SK-N-SH treated with all-trans-retinoic acid at 6 μM for 48 hours (cell line): ENCODE measurements at regions not wholly inside any gene's neighbourhood (a gene's known extent, or its start where the extent isn't known, plus 50 kb on each side); places are given as distances from the start of the nearest gene placed in this dataset.

Experiments used
- ATAC-seq: fragments of 200-7000 bp; cut with Tn5 transposase; 3 replicates; pipeline ENCODE4 v1.9.1; 2020; ENCODE audit warnings: mild to moderate bottlenecking, moderate library complexity
- CSDC2 ChIP-seq: fragments of 250-450 bp; sonication (Bioruptor Pico); IDR thresholded peaks from 2 replicates; pipeline ENCODE4 v1.5.0; 2020; ENCODE audit warnings: mild to moderate bottlenecking, moderate library complexity
- ESRRG ChIP-seq: fragments of 250-450 bp; sonication (Bioruptor Pico); IDR thresholded peaks from 2 replicates; pipeline ENCODE4 v1.6.1; 2021; ENCODE audit warnings: mild to moderate bottlenecking
- GLIS3 ChIP-seq: fragments of 250-450 bp; sonication (Bioruptor Pico); IDR thresholded peaks from 2 replicates; pipeline ENCODE4 v1.5.0; 2020; ENCODE audit warnings: mild to moderate bottlenecking, moderate library complexity
- PPARA ChIP-seq: fragments of 250-450 bp; sonication (Bioruptor Pico); IDR thresholded peaks from 2 replicates; pipeline ENCODE4 v1.5.0; 2020; ENCODE audit warnings: mild to moderate bottlenecking, borderline replicate concordance
- SNAI2 ChIP-seq: fragments of 250-450 bp; sonication (Bioruptor Pico); IDR thresholded peaks from 2 replicates; pipeline ENCODE4 v1.5.0; 2020; ENCODE audit warnings: mild to moderate bottlenecking, moderate library complexity
- ZC3H10 ChIP-seq: fragments of 250-450 bp; sonication (Bioruptor Pico); IDR thresholded peaks from 2 replicates; pipeline ENCODE4 v1.5.1; 2021; ENCODE audit warnings: mild to moderate bottlenecking, moderate library complexity
- ZFP3 ChIP-seq: fragments of 250-450 bp; sonication (Bioruptor Pico); IDR thresholded peaks from 2 replicates; pipeline ENCODE4 v1.5.0; 2020; ENCODE audit warnings: mild to moderate bottlenecking, moderate library complexity
- ZNF565 ChIP-seq: fragments of 450-650 bp; formaldehyde crosslinking; conservative IDR thresholded peaks from 2 replicates; pipeline ENCODE4 v1.5.0; 2020; ENCODE audit warnings: low read depth, mild to moderate bottlenecking, moderate library complexity
- ZNF8 ChIP-seq: fragments of 450-650 bp; formaldehyde crosslinking; IDR thresholded peaks from 2 replicates; pipeline ENCODE4 v1.5.0; 2020; ENCODE audit warnings: mild to moderate bottlenecking, moderate library complexity
- TF ChIP-seq, protein P1 (sequence below): fragments of 250-450 bp; sonication (Bioruptor Pico); IDR thresholded peaks from 2 replicates; pipeline ENCODE4 v1.8.0; 2021; ENCODE audit warnings: low read depth, mild to moderate bottlenecking, moderate library complexity, borderline replicate concordance
- TF ChIP-seq, protein P2 (sequence below): fragments of 250-450 bp; sonication (Bioruptor Pico); IDR thresholded peaks from 2 replicates; pipeline ENCODE4 v1.5.1; 2020; ENCODE audit warnings: low read depth, mild to moderate bottlenecking, moderate library complexity
- TF ChIP-seq, protein P3 (sequence below): fragments of 250-450 bp; sonication (Bioruptor Pico); IDR thresholded peaks from 2 replicates; pipeline ENCODE4 v1.5.1; 2021; ENCODE audit warnings: mild to moderate bottlenecking, moderate library complexity
- TF ChIP-seq, protein P4 (sequence below): fragments of 250-450 bp; sonication (Bioruptor Pico); IDR thresholded peaks from 2 replicates; pipeline ENCODE4 v1.5.0; 2020; ENCODE audit warnings: mild to moderate bottlenecking, moderate library complexity

DNA sequence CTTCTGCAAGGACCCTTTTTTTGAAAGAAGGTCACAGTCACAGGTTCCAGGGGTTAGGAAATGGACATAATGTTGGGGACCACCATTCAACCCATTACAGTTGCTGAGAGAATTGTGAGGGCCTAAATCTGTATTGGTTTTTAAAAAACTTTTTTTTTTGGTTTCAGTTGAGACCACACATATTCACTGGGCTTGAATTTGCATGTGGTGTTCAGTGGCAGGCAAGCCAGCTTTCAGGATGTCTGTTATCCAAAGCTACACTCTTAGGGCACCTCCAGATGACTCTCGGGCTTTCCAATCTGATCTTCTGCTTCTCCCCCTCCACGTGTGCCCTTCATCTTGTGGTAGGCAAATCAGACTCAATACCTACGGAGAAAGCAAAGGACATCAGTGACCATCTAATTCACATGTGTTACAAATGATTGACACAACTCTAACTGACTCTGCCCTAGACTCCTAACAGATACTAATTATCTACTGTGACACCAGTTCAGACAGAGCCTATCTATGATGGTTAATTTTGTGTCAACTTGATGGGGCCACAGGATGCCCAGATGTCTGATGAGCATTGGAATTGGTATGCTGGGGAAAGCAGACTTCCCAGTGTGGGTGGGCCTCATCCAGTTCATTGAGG lies 93.3 kb upstream of the ELMO1 start (continued):
- no peak for TF ChIP-seq ESRRG (CRISPR knock-in tag)
- TF ChIP-seq ZFP3 (CRISPR knock-in tag): no peak
- TF ChIP-seq ZNF8 (CRISPR knock-in tag): no peak
- TF ChIP-seq, protein P1, sequence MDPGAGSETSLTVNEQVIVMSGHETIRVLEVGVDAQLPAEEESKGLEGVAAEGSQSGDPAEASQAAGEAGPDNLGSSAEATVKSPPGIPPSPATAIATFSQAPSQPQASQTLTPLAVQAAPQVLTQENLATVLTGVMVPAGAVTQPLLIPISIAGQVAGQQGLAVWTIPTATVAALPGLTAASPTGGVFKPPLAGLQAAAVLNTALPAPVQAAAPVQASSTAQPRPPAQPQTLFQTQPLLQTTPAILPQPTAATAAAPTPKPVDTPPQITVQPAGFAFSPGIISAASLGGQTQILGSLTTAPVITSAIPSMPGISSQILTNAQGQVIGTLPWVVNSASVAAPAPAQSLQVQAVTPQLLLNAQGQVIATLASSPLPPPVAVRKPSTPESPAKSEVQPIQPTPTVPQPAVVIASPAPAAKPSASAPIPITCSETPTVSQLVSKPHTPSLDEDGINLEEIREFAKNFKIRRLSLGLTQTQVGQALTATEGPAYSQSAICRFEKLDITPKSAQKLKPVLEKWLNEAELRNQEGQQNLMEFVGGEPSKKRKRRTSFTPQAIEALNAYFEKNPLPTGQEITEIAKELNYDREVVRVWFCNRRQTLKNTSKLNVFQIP (CRISPR knock-in tag): no peak
- TF ChIP-seq, protein P2, sequence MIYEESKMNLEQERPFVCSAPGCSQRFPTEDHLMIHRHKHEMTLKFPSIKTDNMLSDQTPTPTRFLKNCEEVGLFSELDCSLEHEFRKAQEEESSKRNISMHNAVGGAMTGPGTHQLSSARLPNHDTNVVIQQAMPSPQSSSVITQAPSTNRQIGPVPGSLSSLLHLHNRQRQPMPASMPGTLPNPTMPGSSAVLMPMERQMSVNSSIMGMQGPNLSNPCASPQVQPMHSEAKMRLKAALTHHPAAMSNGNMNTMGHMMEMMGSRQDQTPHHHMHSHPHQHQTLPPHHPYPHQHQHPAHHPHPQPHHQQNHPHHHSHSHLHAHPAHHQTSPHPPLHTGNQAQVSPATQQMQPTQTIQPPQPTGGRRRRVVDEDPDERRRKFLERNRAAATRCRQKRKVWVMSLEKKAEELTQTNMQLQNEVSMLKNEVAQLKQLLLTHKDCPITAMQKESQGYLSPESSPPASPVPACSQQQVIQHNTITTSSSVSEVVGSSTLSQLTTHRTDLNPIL (CRISPR knock-in tag): no peak
- TF ChIP-seq ZNF565 (CRISPR knock-in tag): no peak
- TF ChIP-seq, all 23 proteins: peak for 0

DNA sequence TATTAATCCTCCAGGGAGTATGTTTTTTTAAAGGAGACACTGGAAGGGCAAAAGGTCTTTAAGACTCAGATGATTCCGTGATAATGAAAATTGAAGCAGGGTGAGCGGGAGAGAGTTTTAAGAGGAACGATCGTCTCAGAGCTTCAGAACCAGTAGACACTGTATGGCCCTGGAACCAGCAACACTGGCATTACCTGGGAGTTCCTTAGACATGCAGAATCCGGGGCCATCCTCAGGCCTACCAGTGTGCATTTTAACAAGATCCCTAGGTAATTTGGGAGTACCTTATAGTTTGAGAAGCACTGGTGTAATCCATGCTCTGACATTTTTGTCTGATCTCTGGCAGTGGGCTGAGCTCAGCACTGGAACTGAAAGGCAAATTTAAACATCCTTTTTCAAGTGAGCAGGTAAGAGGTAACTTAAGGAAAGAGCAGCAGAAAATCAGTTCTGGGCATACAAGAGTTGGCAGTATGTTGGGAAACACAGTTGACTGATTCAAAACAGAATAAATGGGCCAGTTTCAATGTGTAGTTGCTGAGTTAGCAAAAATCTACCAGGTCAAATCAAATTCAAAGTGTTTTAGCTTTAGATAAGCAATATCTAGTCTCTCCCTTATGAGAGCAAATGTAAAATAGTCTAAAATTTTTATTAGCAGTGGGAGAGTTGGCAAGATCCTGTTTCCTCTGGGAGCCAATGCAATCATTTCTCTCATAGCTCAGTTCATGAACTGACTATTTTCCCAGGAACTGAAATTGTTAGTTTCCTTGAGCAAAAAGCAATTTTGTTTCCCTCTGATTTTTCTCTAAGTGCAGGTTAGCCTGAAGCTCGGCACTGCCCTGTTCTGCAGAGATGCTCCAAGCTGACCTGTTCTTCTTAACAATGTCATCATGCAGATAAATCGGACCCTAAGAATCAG lies 97.2 kb upstream of the ELMO1 start:
- TF ChIP-seq CSDC2 (CRISPR knock-in tag): no peak
- TF ChIP-seq SNAI2 (CRISPR knock-in tag): no peak
- ATAC-seq: no peak

DNA sequence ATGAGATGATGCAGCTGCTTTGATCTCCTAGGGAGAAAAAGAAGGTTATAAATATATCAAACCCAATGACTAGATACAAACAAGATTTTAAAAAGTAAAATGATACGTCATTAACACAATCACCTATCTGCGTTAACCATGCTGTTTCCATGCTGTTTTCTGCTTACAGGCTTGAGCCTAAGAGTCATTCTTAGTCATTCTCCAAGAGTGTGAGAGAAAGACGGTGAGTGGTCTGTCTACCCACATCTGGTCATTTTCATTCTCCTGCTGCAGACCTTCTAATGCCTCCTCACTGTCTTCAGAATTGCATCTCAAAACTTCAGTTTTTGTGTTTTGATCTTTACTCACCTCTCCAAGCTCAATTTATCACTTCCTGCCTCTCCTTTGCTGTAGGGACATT lies 98.0 kb upstream of the ELMO1 start:
- no peak for TF ChIP-seq PPARA (CRISPR knock-in tag)
- TF ChIP-seq GLIS3 (CRISPR knock-in tag): no peak
- no peak for TF ChIP-seq ZC3H10 (CRISPR knock-in tag)
- no peak for TF ChIP-seq CSDC2 (CRISPR knock-in tag)
- no peak for ATAC-seq

DNA sequence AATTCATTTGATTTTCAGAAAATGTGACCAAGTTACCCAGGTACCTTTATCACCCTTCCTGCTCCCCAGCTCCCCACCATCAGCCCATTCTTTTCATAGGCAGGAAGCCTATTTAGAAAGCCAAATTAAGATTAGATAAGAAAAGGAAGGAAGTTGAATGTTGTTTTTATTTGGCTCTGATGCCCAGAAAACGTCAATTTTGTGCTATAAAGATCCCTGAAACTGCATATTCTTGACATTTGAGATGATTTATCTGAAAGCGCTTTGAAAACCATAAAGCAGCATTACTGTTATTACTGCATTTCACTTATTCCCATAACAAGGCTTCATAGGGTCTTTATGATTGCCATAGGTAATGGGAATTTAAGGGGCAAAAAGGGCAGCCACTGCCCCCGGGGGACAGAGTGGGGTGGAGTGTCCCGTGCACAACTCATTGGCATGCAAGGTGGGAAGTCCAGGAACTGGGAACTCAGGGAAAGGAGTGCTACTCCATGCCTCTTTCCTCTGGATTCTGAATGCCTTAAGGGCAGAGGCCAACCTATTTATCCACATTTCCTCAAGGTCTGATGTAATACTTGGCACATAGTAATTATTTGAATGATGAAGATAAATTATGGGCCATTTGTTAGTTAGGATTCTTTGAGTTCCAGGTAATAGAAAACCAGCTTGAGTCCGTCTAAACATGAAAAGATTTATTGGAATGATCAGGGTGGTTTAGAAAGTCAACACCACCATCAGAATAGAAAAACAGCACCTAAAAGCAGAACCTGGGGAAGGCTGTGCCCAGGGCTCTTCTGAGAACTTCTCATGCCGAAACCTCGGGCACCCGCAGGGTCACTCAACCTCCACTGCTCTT lies 100.6 kb upstream of the ELMO1 start:
- ATAC-seq: no peak
- TF ChIP-seq ZNF565 (CRISPR knock-in tag): no peak
- no peak for TF ChIP-seq CSDC2 (CRISPR knock-in tag)
- TF ChIP-seq, protein P3, sequence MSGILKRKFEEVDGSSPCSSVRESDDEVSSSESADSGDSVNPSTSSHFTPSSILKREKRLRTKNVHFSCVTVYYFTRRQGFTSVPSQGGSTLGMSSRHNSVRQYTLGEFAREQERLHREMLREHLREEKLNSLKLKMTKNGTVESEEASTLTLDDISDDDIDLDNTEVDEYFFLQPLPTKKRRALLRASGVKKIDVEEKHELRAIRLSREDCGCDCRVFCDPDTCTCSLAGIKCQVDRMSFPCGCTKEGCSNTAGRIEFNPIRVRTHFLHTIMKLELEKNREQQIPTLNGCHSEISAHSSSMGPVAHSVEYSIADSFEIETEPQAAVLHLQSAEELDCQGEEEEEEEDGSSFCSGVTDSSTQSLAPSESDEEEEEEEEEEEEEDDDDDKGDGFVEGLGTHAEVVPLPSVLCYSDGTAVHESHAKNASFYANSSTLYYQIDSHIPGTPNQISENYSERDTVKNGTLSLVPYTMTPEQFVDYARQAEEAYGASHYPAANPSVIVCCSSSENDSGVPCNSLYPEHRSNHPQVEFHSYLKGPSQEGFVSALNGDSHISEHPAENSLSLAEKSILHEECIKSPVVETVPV (CRISPR knock-in tag): no peak
- TF ChIP-seq, protein P2 (CRISPR knock-in tag): no peak
- TF ChIP-seq, protein P4, sequence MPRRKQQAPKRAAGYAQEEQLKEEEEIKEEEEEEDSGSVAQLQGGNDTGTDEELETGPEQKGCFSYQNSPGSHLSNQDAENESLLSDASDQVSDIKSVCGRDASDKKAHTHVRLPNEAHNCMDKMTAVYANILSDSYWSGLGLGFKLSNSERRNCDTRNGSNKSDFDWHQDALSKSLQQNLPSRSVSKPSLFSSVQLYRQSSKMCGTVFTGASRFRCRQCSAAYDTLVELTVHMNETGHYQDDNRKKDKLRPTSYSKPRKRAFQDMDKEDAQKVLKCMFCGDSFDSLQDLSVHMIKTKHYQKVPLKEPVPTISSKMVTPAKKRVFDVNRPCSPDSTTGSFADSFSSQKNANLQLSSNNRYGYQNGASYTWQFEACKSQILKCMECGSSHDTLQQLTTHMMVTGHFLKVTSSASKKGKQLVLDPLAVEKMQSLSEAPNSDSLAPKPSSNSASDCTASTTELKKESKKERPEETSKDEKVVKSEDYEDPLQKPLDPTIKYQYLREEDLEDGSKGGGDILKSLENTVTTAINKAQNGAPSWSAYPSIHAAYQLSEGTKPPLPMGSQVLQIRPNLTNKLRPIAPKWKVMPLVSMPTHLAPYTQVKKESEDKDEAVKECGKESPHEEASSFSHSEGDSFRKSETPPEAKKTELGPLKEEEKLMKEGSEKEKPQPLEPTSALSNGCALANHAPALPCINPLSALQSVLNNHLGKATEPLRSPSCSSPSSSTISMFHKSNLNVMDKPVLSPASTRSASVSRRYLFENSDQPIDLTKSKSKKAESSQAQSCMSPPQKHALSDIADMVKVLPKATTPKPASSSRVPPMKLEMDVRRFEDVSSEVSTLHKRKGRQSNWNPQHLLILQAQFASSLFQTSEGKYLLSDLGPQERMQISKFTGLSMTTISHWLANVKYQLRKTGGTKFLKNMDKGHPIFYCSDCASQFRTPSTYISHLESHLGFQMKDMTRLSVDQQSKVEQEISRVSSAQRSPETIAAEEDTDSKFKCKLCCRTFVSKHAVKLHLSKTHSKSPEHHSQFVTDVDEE (CRISPR knock-in tag): no peak
- TF ChIP-seq ZNF8 (CRISPR knock-in tag): no peak
- TF ChIP-seq SNAI2 (CRISPR knock-in tag): no peak
- no peak for TF ChIP-seq ZFP3 (CRISPR knock-in tag)
